ENCODE measurements at regions not wholly inside any gene's neighbourhood (a gene's known extent, or its start where the extent isn't known, plus 50 kb on each side); places are given as distances from the start of the nearest gene placed in this dataset.
"Not testable (repeated sequence)": the region's sequence is repeated elsewhere in the genome, so short reads cannot be mapped to it uniquely, and the experiment has no call there.

DNA sequence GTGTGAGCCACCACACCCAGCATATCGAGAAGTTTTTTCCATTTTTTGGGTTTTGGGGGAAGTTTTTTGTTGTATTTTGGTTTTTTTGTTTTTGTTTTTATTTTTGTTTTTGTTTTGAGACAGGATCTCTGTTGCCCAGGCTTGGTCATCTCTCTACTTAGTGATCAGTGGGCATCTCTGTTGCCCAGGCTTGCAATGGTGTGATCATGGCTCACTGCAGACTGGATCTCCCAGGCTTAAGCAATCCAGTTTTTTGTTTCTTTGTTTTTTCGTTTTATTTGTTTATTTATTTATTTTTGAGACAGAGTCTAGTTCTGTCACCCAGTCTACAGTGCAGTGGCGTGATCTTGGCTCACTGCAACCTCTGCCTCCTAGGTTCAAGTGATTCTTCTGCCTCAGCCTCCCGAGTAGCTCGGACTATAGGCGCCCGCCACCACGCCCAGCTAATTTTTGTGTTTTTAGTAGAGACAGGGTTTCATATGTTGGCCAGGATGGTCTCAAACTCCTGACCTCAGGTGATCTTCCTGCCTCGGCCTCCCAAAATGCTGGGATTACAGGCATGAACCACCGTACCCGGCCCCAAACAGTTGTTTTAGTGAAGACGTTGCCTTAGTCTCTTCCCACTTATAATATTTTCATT, 99.6 kb upstream of the CHD2 start:
- TF ChIP-seq, protein P1, sequence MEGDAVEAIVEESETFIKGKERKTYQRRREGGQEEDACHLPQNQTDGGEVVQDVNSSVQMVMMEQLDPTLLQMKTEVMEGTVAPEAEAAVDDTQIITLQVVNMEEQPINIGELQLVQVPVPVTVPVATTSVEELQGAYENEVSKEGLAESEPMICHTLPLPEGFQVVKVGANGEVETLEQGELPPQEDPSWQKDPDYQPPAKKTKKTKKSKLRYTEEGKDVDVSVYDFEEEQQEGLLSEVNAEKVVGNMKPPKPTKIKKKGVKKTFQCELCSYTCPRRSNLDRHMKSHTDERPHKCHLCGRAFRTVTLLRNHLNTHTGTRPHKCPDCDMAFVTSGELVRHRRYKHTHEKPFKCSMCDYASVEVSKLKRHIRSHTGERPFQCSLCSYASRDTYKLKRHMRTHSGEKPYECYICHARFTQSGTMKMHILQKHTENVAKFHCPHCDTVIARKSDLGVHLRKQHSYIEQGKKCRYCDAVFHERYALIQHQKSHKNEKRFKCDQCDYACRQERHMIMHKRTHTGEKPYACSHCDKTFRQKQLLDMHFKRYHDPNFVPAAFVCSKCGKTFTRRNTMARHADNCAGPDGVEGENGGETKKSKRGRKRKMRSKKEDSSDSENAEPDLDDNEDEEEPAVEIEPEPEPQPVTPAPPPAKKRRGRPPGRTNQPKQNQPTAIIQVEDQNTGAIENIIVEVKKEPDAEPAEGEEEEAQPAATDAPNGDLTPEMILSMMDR (conservative IDR thresholded peaks at IDR 0.05; ENCODE audit: low read length) = not testable (repeated sequence)
- not testable (repeated sequence) for TF ChIP-seq EZH2phosphoT487 (IDR thresholded peaks at IDR 0.05; ENCODE audit: borderline replicate concordance)

Data from Loucy (cell line).